Prostate gland (tissue), 2 donors: ENCODE measurements at regions not wholly inside any gene's neighbourhood (a gene's known extent, or its start where the extent isn't known, plus 50 kb on each side); places are given as distances from the start of the nearest gene placed in this dataset.

Experiments
- CTCF ChIP-seq, 4 experiments: fragments of 200-600 bp in 2 of 4; fragments of 450-650 bp in 2 of 4; sonication (generic) in 2 of 4; IDR thresholded peaks; 1 replicate in 3 of 4; 2 replicates in 1 of 4; pipeline ENCODE4 v1.5.1; 2016 to 2019; ENCODE audit warnings: antibody characterized with exemption in 4 of 4, mild to moderate bottlenecking in 2 of 4, moderate library complexity in 2 of 4
- POLR2AphosphoS5 ChIP-seq: sonication (generic); formaldehyde crosslinking; IDR thresholded peaks from one replicate; pipeline ENCODE4 v1.6.1; 2017; ENCODE audit warnings: antibody characterized with exemption

- TF ChIP-seq CTCF (IDR thresholded peaks at IDR 0.05) (no peak), POLR2AphosphoS5 (no peak)
These were observed 173.9 kb downstream of the DHX35 start for GRCh38 chr20:39135885-39136544.
